HL-60 (cell line): ENCODE measurements at regions not wholly inside any gene's neighbourhood (a gene's known extent, or its start where the extent isn't known, plus 50 kb on each side); places are given as distances from the start of the nearest gene placed in this dataset.
"Not testable (repeated sequence)": the region's sequence is repeated elsewhere in the genome, so short reads cannot be mapped to it uniquely, and the experiment has no call there.

Experiments
- DNase-seq, 2 experiments: peaks; one replicate each; pipeline ENCODE4 v3.0.0-alpha.2; 2010 to 2020; ENCODE audit warnings: low read depth in 1 of 2, low spot score in 1 of 2
- H3K27ac ChIP-seq: fragments of 250-450 bp; sonication (Bioruptor Pico); replicated peaks from 2 replicates; pipeline ENCODE4 v1.5.1; 2020; ENCODE audit warnings: mild to moderate bottlenecking, moderate library complexity
- H3K27me3 ChIP-seq: fragments of 250-450 bp; sonication (Bioruptor Pico); 2 replicates; pipeline ENCODE4 v1.5.1; 2021; ENCODE audit warnings: mild to moderate bottlenecking, moderate library complexity; ENCODE audit not compliant: insufficient read depth, poor library complexity, severe bottlenecking
- H3K4me3 ChIP-seq: replicated peaks from 2 replicates; pipeline ENCODE4 v1.5.1; 2011; ENCODE audit warnings: mild to moderate bottlenecking, control low read depth, low read length; ENCODE audit not compliant: insufficient read depth
- GABPA ChIP-seq: IDR thresholded peaks from 2 replicates; pipeline ENCODE4 v1.6.1; 2012; ENCODE audit warnings: low read depth
- POLR2AphosphoS5 ChIP-seq: IDR thresholded peaks from 2 replicates; pipeline ENCODE4 v1.6.1; 2012; ENCODE audit warnings: low read depth
- SPI1 ChIP-seq: IDR thresholded peaks from 2 replicates; pipeline ENCODE4 v1.6.1; 2012; ENCODE audit warnings: low read depth, mild to moderate bottlenecking, borderline replicate concordance
- TF ChIP-seq, protein P1 (sequence below): IDR thresholded peaks from 2 replicates; pipeline ENCODE4 v1.6.1; 2012; ENCODE audit warnings: low read depth; ENCODE audit not compliant: insufficient replicate concordance
- TF ChIP-seq, protein P2 (sequence below): IDR thresholded peaks from one replicate; pipeline ENCODE4 v1.5.1; 2011; ENCODE audit warnings: low read length, control low read depth, inconsistent platforms; ENCODE audit not compliant: insufficient read depth

DNA sequence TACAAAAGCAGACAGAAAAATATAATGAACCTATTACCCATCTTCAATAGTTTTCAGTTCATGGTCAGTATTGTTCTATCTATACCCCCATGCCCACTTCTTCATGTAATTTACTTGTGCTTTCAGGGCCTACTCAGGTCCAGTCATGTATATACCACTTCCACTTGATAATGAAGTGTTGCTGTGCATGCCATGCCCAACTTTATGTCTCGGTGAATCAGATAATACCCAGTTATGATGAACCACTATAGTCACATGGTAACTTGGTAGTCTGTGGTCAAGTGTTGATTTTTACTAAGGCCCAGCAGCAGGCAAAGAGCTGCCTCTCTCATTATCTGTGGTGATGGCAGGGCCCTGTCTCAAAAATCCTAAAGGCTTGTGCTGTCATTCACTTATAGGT is 70.7 kb upstream of the IL33 start:
- Histone ChIP-seq H3K27me3 (no peaks in the 10 kb centered on the region), H3K27ac (no peak overlapping the region), H3K4me3 (no peak overlapping the region)
- TF ChIP-seq, protein P1, sequence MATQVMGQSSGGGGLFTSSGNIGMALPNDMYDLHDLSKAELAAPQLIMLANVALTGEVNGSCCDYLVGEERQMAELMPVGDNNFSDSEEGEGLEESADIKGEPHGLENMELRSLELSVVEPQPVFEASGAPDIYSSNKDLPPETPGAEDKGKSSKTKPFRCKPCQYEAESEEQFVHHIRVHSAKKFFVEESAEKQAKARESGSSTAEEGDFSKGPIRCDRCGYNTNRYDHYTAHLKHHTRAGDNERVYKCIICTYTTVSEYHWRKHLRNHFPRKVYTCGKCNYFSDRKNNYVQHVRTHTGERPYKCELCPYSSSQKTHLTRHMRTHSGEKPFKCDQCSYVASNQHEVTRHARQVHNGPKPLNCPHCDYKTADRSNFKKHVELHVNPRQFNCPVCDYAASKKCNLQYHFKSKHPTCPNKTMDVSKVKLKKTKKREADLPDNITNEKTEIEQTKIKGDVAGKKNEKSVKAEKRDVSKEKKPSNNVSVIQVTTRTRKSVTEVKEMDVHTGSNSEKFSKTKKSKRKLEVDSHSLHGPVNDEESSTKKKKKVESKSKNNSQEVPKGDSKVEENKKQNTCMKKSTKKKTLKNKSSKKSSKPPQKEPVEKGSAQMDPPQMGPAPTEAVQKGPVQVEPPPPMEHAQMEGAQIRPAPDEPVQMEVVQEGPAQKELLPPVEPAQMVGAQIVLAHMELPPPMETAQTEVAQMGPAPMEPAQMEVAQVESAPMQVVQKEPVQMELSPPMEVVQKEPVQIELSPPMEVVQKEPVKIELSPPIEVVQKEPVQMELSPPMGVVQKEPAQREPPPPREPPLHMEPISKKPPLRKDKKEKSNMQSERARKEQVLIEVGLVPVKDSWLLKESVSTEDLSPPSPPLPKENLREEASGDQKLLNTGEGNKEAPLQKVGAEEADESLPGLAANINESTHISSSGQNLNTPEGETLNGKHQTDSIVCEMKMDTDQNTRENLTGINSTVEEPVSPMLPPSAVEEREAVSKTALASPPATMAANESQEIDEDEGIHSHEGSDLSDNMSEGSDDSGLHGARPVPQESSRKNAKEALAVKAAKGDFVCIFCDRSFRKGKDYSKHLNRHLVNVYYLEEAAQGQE: no peak
- TF ChIP-seq, protein P2, sequence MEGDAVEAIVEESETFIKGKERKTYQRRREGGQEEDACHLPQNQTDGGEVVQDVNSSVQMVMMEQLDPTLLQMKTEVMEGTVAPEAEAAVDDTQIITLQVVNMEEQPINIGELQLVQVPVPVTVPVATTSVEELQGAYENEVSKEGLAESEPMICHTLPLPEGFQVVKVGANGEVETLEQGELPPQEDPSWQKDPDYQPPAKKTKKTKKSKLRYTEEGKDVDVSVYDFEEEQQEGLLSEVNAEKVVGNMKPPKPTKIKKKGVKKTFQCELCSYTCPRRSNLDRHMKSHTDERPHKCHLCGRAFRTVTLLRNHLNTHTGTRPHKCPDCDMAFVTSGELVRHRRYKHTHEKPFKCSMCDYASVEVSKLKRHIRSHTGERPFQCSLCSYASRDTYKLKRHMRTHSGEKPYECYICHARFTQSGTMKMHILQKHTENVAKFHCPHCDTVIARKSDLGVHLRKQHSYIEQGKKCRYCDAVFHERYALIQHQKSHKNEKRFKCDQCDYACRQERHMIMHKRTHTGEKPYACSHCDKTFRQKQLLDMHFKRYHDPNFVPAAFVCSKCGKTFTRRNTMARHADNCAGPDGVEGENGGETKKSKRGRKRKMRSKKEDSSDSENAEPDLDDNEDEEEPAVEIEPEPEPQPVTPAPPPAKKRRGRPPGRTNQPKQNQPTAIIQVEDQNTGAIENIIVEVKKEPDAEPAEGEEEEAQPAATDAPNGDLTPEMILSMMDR: no peak
- TF ChIP-seq POLR2AphosphoS5 (no peak), SPI1 (no peak), GABPA (no peak)
- no peak for DNase-seq

DNA sequence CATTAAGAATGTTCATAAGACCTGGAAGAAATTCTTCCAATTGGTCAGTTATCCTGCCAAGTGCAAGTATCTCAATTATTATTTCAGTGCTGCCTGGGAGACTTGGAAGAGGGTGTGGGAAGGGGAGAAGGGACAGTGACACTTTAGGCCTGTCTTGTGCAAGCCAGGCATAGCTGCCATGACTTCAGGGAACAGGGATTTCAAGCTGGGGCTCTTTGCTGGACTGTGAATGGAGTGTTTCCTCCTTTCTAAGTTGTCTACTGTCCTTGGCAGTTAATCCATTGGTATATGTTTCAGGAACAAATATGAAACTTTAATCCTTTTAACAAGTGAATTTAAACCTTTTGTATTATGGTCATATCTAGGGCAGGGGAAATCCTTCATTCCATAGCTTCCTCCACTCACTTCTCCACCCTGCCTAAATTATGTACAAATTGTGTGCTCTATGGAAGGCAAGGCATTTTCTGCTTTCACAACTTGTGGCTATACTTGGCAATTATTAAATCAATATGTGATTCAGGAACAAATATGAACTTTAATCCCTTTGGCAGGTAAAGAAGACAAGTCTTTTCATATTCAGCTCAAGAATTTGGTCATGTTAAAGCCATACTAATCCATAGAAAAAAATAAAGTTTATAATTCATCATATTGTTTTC is 72.7 kb upstream of the IL33 start:
- H3K27ac ChIP-seq: no peak overlapping the region
- TF ChIP-seq POLR2AphosphoS5 (no peak), SPI1 (no peak), GABPA (no peak)
- TF ChIP-seq, protein P2: no peak
- TF ChIP-seq, protein P1: no peak
- DNase-seq: no peak
- no peak overlapping the region for H3K4me3 ChIP-seq
- H3K27me3 ChIP-seq: no peaks in the 10 kb centered on the region

DNA sequence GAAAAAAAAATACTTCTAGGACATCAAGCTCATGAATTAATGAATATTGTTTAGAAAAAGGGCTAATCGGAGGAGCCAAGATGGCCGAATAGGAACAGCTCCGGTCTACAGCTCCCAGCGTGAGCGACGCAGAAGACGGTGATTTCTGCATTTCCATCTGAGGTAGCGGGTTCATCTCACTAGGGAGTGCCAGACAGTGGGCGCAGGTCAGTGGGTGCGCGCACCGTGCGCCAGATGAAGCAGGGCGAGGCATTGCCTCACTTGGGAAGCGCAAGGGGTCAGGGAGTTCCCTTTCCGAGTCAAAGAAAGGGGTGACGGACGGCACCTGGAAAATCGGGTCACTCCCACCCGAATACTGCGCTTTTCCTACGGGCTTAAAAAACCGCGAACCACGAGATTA is 79.8 kb upstream of the IL33 start:
- not testable (repeated sequence) for DNase-seq, H3K27me3 ChIP-seq, H3K4me3 ChIP-seq, H3K27ac ChIP-seq

DNA sequence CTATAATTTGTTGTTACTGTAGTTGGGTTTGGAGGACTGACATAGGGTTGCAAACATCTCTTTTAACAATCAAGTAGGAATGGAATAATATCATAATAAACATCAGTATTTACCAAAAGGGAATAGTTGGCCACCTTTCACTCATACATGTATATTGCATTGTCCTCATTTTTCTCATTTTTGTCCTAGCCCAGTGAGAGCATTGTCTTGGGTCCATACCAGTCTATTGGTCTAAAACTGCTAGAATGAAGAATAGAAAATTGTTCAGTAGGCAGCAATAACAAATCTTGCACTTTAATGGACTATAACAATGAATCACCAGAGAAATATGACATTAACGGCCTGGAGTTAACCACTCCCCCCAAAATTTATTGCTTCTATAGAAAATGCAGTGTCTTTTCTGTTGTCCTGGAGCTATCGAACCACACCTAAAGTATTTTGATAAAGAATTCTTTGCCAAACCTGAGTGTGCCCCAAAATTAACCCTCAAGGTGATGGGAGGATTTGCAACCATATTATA is 80.9 kb upstream of the IL33 start:
- Histone ChIP-seq H3K4me3 (no peak overlapping the region), H3K27me3 (peaks cover 2% of the 10 kb centered on the region), H3K27ac (no peak overlapping the region)
- DNase-seq: no peak
- no peak for TF ChIP-seq SPI1
- TF ChIP-seq, protein P2: no peak
- TF ChIP-seq POLR2AphosphoS5: no peak
- TF ChIP-seq, protein P1: no peak
- no peak for TF ChIP-seq GABPA
